HCT116 (cell line): ENCODE measurements at regions not wholly inside any gene's neighbourhood (a gene's known extent, or its start where the extent isn't known, plus 50 kb on each side); places are given as distances from the start of the nearest gene placed in this dataset.

Experiments used
- ATAC-seq: fragments of 200-7000 bp; cut with Tn5 transposase; 2 replicates; pipeline ENCODE4 v1.9.1; 2020; ENCODE audit warnings: mild to moderate bottlenecking, moderate library complexity
- BruUV-seq: library from RNA; stranded (reverse); fragments of 400-500 nt; replicated peaks from 2 replicates; lab custom pipeline; 2021; lab: Mats Ljungman, UMichigan
- CTCF ChIA-PET: fragments of 300-600 bp; sonication (Branson Sonifier 250); formaldehyde crosslinking; loops from one replicate; lab custom pipeline; 2021; ENCODE audit warnings: antibody characterized with exemption; lab: Charles Lee
- POLR2A ChIA-PET: fragments of 300-600, 350-600 bp; sonication (Branson Sonifier 250); formaldehyde crosslinking; loops from one replicate; lab custom pipeline; 2021; ENCODE audit warnings: antibody characterized with exemption; lab: Charles Lee
- RAD21 ChIA-PET, 2 experiments: fragments of 300-600 bp; sonication (Branson Sonifier 250); formaldehyde crosslinking; loops; one replicate each; lab custom pipeline; 2023; ENCODE audit warnings: low total read pairs in 2 of 2; ENCODE audit not compliant: uncharacterized antibody in 2 of 2, unreplicated experiment in 2 of 2, low non-redundant PET in 1 of 2; lab: Charles Lee
- DNase-seq: peaks from one replicate; pipeline ENCODE4 v3.0.0-alpha.2; 2010; ENCODE audit warnings: low read depth, low spot score
- H2AFZ ChIP-seq: fragments of 200-600 bp; shearing (Covaris generic), sonication (generic); 2 replicates; pipeline ENCODE4 v1.6.1; 2017; ENCODE audit warnings: low read depth, mixed run types, mixed read lengths, antibody characterized with exemption, low read length; ENCODE audit not compliant: poor library complexity, severe bottlenecking
- H3K27ac ChIP-seq: 2 replicates; pipeline ENCODE4 v1.5.1; 2012; ENCODE audit warnings: low read depth, low read length
- H3K27me3 ChIP-seq: fragments of 200-600 bp; sonication (generic); 2 replicates; pipeline ENCODE4 v1.6.1; 2016; ENCODE audit warnings: mixed run types, low read length, mixed read lengths; ENCODE audit not compliant: insufficient read depth
- H3K36me3 ChIP-seq, 2 experiments: fragments of 200-500 bp in 1 of 2; fragments of 200-600 bp in 1 of 2; sonication (Bioruptor generic) in 1 of 2; sonication (generic) in 1 of 2; 2 replicates each; pipeline versions ENCODE4 v1.5.1 to v1.6.1; 2014 to 2016; ENCODE audit warnings: low read length in 2 of 2, inconsistent platforms in 1 of 2, mixed read lengths in 1 of 2, mixed run types in 1 of 2; ENCODE audit not compliant: insufficient read depth in 2 of 2, control insufficient read depth in 1 of 2
- H3K4me1 ChIP-seq, 2 experiments: fragments of 200-600 bp in 1 of 2; sonication (generic) in 1 of 2; 2 replicates each; pipeline versions ENCODE4 v1.5.1 to v1.6.1; 2012 to 2017; ENCODE audit warnings: low read length in 2 of 2, inconsistent platforms in 1 of 2, mild to moderate bottlenecking in 1 of 2, mixed read lengths in 1 of 2, mixed run types in 1 of 2, moderate library complexity in 1 of 2; ENCODE audit not compliant: insufficient read depth in 2 of 2, control insufficient read depth in 1 of 2
- H3K4me2 ChIP-seq: fragments of 200-600 bp; sonication (generic); 2 replicates; pipeline ENCODE4 v1.6.1; 2017; ENCODE audit warnings: mixed run types, low read length, mixed read lengths
- H3K4me3 ChIP-seq, 2 experiments: fragments of 200-600 bp in 1 of 2; sonication (generic) in 1 of 2; replicated peaks in 1 of 2; 2 replicates each; pipeline ENCODE4 v1.5.1; 2011 to 2016; ENCODE audit warnings: low read length in 2 of 2, control low read depth in 1 of 2, low read depth in 1 of 2, mild to moderate bottlenecking in 1 of 2, mixed read lengths in 1 of 2, mixed run types in 1 of 2
- H3K79me2 ChIP-seq: fragments of 200-600 bp; sonication (generic); 2 replicates; pipeline ENCODE4 v1.6.1; 2017; ENCODE audit warnings: mild to moderate bottlenecking, mixed run types, low read length, moderate library complexity, mixed read lengths; ENCODE audit not compliant: insufficient read depth
- H3K9ac ChIP-seq: fragments of 200-600 bp; sonication (generic); 2 replicates; pipeline ENCODE4 v1.6.1; 2016; ENCODE audit warnings: low read length, mixed read lengths
- H3K9me2 ChIP-seq: fragments of 200-600 bp; sonication (generic), shearing (Covaris generic); 2 replicates; pipeline ENCODE4 v1.6.1; 2017; ENCODE audit warnings: mixed run types, mild to moderate bottlenecking, moderate library complexity; ENCODE audit not compliant: insufficient read depth
- H3K9me3 ChIP-seq, 2 experiments: fragments of 200-500 bp in 1 of 2; fragments of 200-600 bp in 1 of 2; sonication (Bioruptor generic) in 1 of 2; sonication (generic) in 1 of 2; 2 replicates each; pipeline ENCODE4 v1.6.1; 2014 to 2017; ENCODE audit warnings: low read length in 2 of 2, mixed read lengths in 2 of 2, inconsistent platforms in 1 of 2, low read depth in 1 of 2, mild to moderate bottlenecking in 1 of 2, mixed run types in 1 of 2, moderate library complexity in 1 of 2; ENCODE audit not compliant: control insufficient read depth in 1 of 2, insufficient read depth in 1 of 2
- H4K20me1 ChIP-seq: fragments of 200-600 bp; sonication (generic), shearing (Covaris generic); 2 replicates; pipeline ENCODE4 v1.6.1; 2017; ENCODE audit warnings: mixed run types, mild to moderate bottlenecking, moderate library complexity; ENCODE audit not compliant: insufficient read depth
- ATF3 ChIP-seq: IDR thresholded peaks from 2 replicates; pipeline ENCODE4 v1.6.1; 2012
- CEBPB ChIP-seq: IDR thresholded peaks from 2 replicates; pipeline ENCODE4 v1.6.1; 2012; ENCODE audit warnings: low read depth
- EGR1 ChIP-seq: IDR thresholded peaks from 2 replicates; pipeline ENCODE4 v1.6.1; 2012; ENCODE audit warnings: low read depth
- EZH2 ChIP-seq: fragments of 200-600 bp; sonication (generic); IDR thresholded peaks from 2 replicates; pipeline ENCODE4 v1.6.1; 2017; ENCODE audit warnings: antibody characterized with exemption, mixed run types
- FOSL1 ChIP-seq: IDR thresholded peaks from 2 replicates; pipeline ENCODE4 v1.6.1; 2012; ENCODE audit warnings: low read depth
- POLR2A ChIP-seq: IDR thresholded peaks from 2 replicates; pipeline ENCODE4 v1.7.0; 2011; ENCODE audit warnings: borderline replicate concordance; ENCODE audit not compliant: insufficient read depth, insufficient read length; ENCODE audit errors: extremely low read depth
- POLR2AphosphoS5 ChIP-seq: IDR thresholded peaks from 2 replicates; pipeline ENCODE4 v1.6.1; 2011; ENCODE audit warnings: mild to moderate bottlenecking, low read depth, low read length, moderate library complexity
- SIN3A ChIP-seq: IDR thresholded peaks from 2 replicates; pipeline ENCODE4 v1.6.1; 2012; ENCODE audit warnings: low read depth
- SRF ChIP-seq: IDR thresholded peaks from 2 replicates; pipeline ENCODE4 v1.6.1; 2012; ENCODE audit warnings: low read depth
- TCF7L2 ChIP-seq: IDR thresholded peaks from 2 replicates; pipeline ENCODE4 v1.7.0; 2011; ENCODE audit warnings: borderline replicate concordance, inconsistent platforms; ENCODE audit not compliant: insufficient read depth, insufficient read length; ENCODE audit errors: extremely low read depth
- ZFX ChIP-seq: fragments of 450-650 bp; IDR thresholded peaks from 2 replicates; pipeline ENCODE4 v1.6.1; 2017
- ZNF274 ChIP-seq: fragments of 200-500 bp; sonication (Bioruptor generic); IDR thresholded peaks from 2 replicates; pipeline ENCODE4 v1.6.1; 2014; ENCODE audit warnings: mild to moderate bottlenecking, low read depth, low read length, inconsistent platforms
- intact Hi-C: fragments of 100-400 bp; cut with micrococcal nuclease; formaldehyde crosslinking; loops from 2 replicates; pipeline ENCODE4 v1.10.0; 2022

DNA sequence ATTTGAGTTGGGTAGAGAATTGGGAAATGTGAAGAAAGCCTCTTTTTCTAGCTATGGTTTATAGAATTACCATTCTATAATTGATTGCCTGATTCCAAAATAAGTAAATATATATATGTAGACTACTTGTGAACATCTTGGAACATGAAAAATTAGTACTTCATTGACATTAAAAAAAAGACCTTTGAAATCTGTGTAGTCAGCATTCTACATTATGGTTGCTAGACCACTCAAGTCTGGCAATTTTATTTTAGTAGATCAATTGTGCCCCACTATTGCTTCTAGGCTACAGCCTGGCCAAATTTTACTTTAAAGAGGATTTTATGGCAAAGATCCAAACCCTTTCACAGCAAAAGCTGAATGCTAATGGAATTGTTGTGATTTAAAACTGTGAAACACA is 279.8 kb downstream of the IKZF2 start (continued):
- TF ChIP-seq TCF7L2 (no peak), CEBPB (no peak), EGR1 (no peak), ZNF274 (no peak), FOSL1 (no peak), POLR2A (no peak)

GRCh38 chr2:212864186-212864585 is 287.2 kb downstream of the IKZF2 start:
- TF ChIP-seq EGR1, result no peak
- TF ChIP-seq SIN3A, result no peak
- TF ChIP-seq ATF3, result no peak
- TF ChIP-seq SRF, result no peak
- no peak for TF ChIP-seq POLR2AphosphoS5
- TF ChIP-seq EZH2, result no peak
- TF ChIP-seq ZFX, result no peak
- no peak for TF ChIP-seq CEBPB
- TF ChIP-seq, all 23 proteins: peak for 0
- ChIA-PET CTCF (no interaction called here), POLR2A (no interaction called here), RAD21 (no interaction called here)
- Histone ChIP-seq H3K27me3 (no peaks in the 10 kb centered on the region), H3K4me3 (no peak overlapping the region), H3K4me2 (no peak overlapping the region), H3K27ac (no peak overlapping the region), H3K4me1 (no peaks in the 10 kb centered on the region), H3K9ac (no peak overlapping the region), H3K9me2 (no peaks in the 10 kb centered on the region), H4K20me1 (no peaks in the 10 kb centered on the region), H3K79me2 (no peaks in the 10 kb centered on the region), H3K9me3 (peaks cover 5 to 12% of the 10 kb centered on the region in 2 experiments; a peak in 3 of 4 replicates), H3K36me3 (no peaks in the 10 kb centered on the region), H2AFZ (no peak overlapping the region)
- intact Hi-C loops, result loop anchor here (5.0 kb wide), 1 partner anchor 378 kb away; no protein-coding TSS in a partner anchor
- no TSS peak for BruUV-seq
- no peak for ATAC-seq
- DNase-seq, result no peak
